ENCODE measurements at regions not wholly inside any gene's neighbourhood (a gene's known extent, or its start where the extent isn't known, plus 50 kb on each side); places are given as distances from the start of the nearest gene placed in this dataset.

GRCh38 chr6:68447112-68447511 is 188.0 kb upstream of the ADGRB3 start:
- no peak overlapping the region for H3K27ac Mint-ChIP-seq
- no peaks in the 10 kb centered on the region for H3K36me3 Mint-ChIP-seq
- no peak for DNase-seq (ENCODE audit: extremely low spot score, unreplicated experiment)
- H3K9me3 Mint-ChIP-seq, result no peaks in the 10 kb centered on the region
- H3K4me1 Mint-ChIP-seq (ENCODE audit: unreplicated experiment), result no peaks in the 10 kb centered on the region
- H3K27me3 Mint-ChIP-seq, result no peaks in the 10 kb centered on the region
- no peak for TF ChIP-seq CTCF (conservative IDR thresholded peaks at IDR 0.05)
- no peak overlapping the region for H3K4me3 Mint-ChIP-seq

- DNase-seq (ENCODE audit: extremely low spot score, unreplicated experiment), result no peak
- H3K9me3 Mint-ChIP-seq, result no peaks in the 10 kb centered on the region
- TF ChIP-seq CTCF (conservative IDR thresholded peaks at IDR 0.05), result no peak
- H3K4me3 Mint-ChIP-seq, result no peak overlapping the region
- no peaks in the 10 kb centered on the region for H3K27me3 Mint-ChIP-seq
- H3K27ac Mint-ChIP-seq, result no peak overlapping the region
- no peaks in the 10 kb centered on the region for H3K4me1 Mint-ChIP-seq (ENCODE audit: unreplicated experiment)
- no peaks in the 10 kb centered on the region for H3K36me3 Mint-ChIP-seq
These were observed 189.2 kb upstream of the ADGRB3 start for GRCh38 chr6:68445926-68446325.

- no peak overlapping the region for H3K4me3 Mint-ChIP-seq
- H3K36me3 Mint-ChIP-seq, result no peaks in the 10 kb centered on the region
- no peak overlapping the region for H3K27ac Mint-ChIP-seq
- no peaks in the 10 kb centered on the region for H3K9me3 Mint-ChIP-seq
- H3K4me1 Mint-ChIP-seq (ENCODE audit: unreplicated experiment), result no peaks in the 10 kb centered on the region
- no peaks in the 10 kb centered on the region for H3K27me3 Mint-ChIP-seq
- DNase-seq (ENCODE audit: extremely low spot score, unreplicated experiment), result no peak
- peak; percentile 73 for TF ChIP-seq CTCF (conservative IDR thresholded peaks at IDR 0.05)
These were observed 191.4 kb upstream of the ADGRB3 start for GRCh38 chr6:68443704-68444103.

GRCh38 chr6:68427630-68428029 is 207.5 kb upstream of the ADGRB3 start:
- no peaks in the 10 kb centered on the region for H3K4me1 Mint-ChIP-seq (ENCODE audit: unreplicated experiment)
- no peak for TF ChIP-seq CTCF (conservative IDR thresholded peaks at IDR 0.05)
- H3K27me3 Mint-ChIP-seq, result no peaks in the 10 kb centered on the region
- DNase-seq (ENCODE audit: extremely low spot score, unreplicated experiment), result no peak
- H3K9me3 Mint-ChIP-seq, result no peaks in the 10 kb centered on the region
- no peaks in the 10 kb centered on the region for H3K36me3 Mint-ChIP-seq
- H3K27ac Mint-ChIP-seq, result no peak overlapping the region
- H3K4me3 Mint-ChIP-seq, result no peak overlapping the region

- no peaks in the 10 kb centered on the region for H3K4me1 Mint-ChIP-seq (ENCODE audit: unreplicated experiment)
- no peak overlapping the region for H3K27ac Mint-ChIP-seq
- H3K27me3 Mint-ChIP-seq, result no peaks in the 10 kb centered on the region
- no peaks in the 10 kb centered on the region for H3K9me3 Mint-ChIP-seq
- no peak for DNase-seq (ENCODE audit: extremely low spot score, unreplicated experiment)
- no peak overlapping the region for H3K4me3 Mint-ChIP-seq
- no peaks in the 10 kb centered on the region for H3K36me3 Mint-ChIP-seq
- no peak for TF ChIP-seq CTCF (conservative IDR thresholded peaks at IDR 0.05)
These were observed 225.1 kb upstream of the ADGRB3 start for GRCh38 chr6:68410021-68410420.

GRCh38 chr6:68400396-68400795 is 234.7 kb upstream of the ADGRB3 start:
- Mint-ChIP-seq H3K27ac (no peak overlapping the region), H3K36me3 (no peaks in the 10 kb centered on the region), H3K4me3 (no peak overlapping the region)

More at GRCh38 chr6:68400396-68400795, 234.7 kb upstream of the ADGRB3 start:
- no peak for DNase-seq (ENCODE audit: extremely low spot score, unreplicated experiment)
- TF ChIP-seq CTCF (conservative IDR thresholded peaks at IDR 0.05), result no peak
- Mint-ChIP-seq H3K9me3 (no peaks in the 10 kb centered on the region), H3K4me1 (ENCODE audit: unreplicated experiment) (no peaks in the 10 kb centered on the region), H3K27me3 (no peaks in the 10 kb centered on the region)
